ENCODE measurements at regions not wholly inside any gene's neighbourhood (a gene's known extent, or its start where the extent isn't known, plus 50 kb on each side); places are given as distances from the start of the nearest gene placed in this dataset.
A peak's percentile ranks its signal among the peaks of the same experiment; 100 is the strongest.

DNA sequence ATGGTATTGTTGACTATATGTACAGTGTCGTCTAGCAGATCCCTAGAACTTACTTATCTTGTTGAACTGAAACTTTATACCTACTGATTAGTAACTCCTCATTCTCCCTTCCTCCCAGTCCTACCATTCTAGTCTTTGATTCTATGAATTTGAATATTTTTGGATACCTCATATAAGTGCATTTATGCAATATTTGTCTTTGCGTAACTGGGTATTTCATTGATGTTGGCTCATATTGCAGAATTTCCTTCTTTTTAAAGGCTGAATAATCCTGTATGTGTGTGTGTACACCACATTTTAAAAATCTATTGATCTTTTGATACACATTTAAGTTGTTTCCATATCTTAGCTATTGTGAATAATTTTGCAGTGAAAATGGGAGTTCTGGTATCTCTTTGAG lies 119.9 kb downstream of the SOX4 start:
- WGBS (ENCODE audit: extremely low coverage, insufficient read length, low lambda C conversion rate), result no CpG with 5 or more reads among the region's 2 CpGs
- H3K79me2 ChIP-seq (ENCODE audit: insufficient read depth, low read length), result peaks cover 64% of the 10 kb centered on the region
- peaks cover 46 to 49% of the 10 kb centered on the region in 2 experiments for H3K4me1 Mint-ChIP-seq

More for the DNA sequence above, 119.9 kb downstream of the SOX4 start:
- H2BK12ac ChIP-seq (ENCODE audit: insufficient read length, low read depth, low read length), result no peak overlapping the region
- H3K9me3 Mint-ChIP-seq, result peaks cover 3 to 4% of the 10 kb centered on the region in 2 experiments
- no peak overlapping the region for H3K4ac ChIP-seq (ENCODE audit: low read depth, low read length)
- no peaks in the 10 kb centered on the region for H3K23me2 ChIP-seq (ENCODE audit: insufficient read length, low read depth, low read length, poor library complexity, severe bottlenecking)
- H3K9me3 ChIP-seq (ENCODE audit: control insufficient read depth, low read depth, low read length), result no peaks in the 10 kb centered on the region
- no peak overlapping the region for H3K27ac ChIP-seq (ENCODE audit: insufficient read length, low read depth, low read length)
- H3K23ac ChIP-seq (ENCODE audit: insufficient read length, low read depth, low read length), result no peak overlapping the region
- H2BK120ac ChIP-seq (ENCODE audit: low read depth, low read length, poor library complexity, severe bottlenecking), result no peak overlapping the region
- no peak overlapping the region for H2AK5ac ChIP-seq (ENCODE audit: insufficient read length, low read length)
- peaks cover 8 to 18% (median 10%) of the 10 kb centered on the region in 3 experiments for H3K36me3 Mint-ChIP-seq (ENCODE audit: insufficient read depth in 1 of 3, low read depth in 3 of 3)
- H2BK5ac ChIP-seq (ENCODE audit: insufficient read length, low read length), result no peak overlapping the region
- H4K5ac ChIP-seq (ENCODE audit: insufficient read length, low read depth, low read length), result no peak overlapping the region
- no peak for DNase-seq
- H3K9ac ChIP-seq (ENCODE audit: extremely low read depth, insufficient read length, low read length), result no peak overlapping the region
- TF ChIP-seq, protein P1, sequence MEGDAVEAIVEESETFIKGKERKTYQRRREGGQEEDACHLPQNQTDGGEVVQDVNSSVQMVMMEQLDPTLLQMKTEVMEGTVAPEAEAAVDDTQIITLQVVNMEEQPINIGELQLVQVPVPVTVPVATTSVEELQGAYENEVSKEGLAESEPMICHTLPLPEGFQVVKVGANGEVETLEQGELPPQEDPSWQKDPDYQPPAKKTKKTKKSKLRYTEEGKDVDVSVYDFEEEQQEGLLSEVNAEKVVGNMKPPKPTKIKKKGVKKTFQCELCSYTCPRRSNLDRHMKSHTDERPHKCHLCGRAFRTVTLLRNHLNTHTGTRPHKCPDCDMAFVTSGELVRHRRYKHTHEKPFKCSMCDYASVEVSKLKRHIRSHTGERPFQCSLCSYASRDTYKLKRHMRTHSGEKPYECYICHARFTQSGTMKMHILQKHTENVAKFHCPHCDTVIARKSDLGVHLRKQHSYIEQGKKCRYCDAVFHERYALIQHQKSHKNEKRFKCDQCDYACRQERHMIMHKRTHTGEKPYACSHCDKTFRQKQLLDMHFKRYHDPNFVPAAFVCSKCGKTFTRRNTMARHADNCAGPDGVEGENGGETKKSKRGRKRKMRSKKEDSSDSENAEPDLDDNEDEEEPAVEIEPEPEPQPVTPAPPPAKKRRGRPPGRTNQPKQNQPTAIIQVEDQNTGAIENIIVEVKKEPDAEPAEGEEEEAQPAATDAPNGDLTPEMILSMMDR (conservative IDR thresholded peaks at IDR 0.05), result no peak
- peaks cover 10% of the 10 kb centered on the region for H3K79me1 ChIP-seq (ENCODE audit: insufficient read depth, low read depth, low read length, poor library complexity, severe bottlenecking)
- H2AFZ ChIP-seq (ENCODE audit: low read length), result no peak overlapping the region
- H4K20me1 ChIP-seq (ENCODE audit: control insufficient read depth, insufficient read depth, insufficient read length), result no peaks in the 10 kb centered on the region
- no peak overlapping the region for H3T11ph ChIP-seq (ENCODE audit: low read length)
- no peaks in the 10 kb centered on the region for H3K27me3 Mint-ChIP-seq (ENCODE audit: low read depth)
- H3K4me2 ChIP-seq (ENCODE audit: insufficient read depth, insufficient read length, low read length), result no peak overlapping the region
- no peak overlapping the region for H4K8ac ChIP-seq (replicated peaks; ENCODE audit: insufficient read length, low read depth, low read length)
- H2BK15ac ChIP-seq (ENCODE audit: low read depth, low read length), result no peak overlapping the region
- no peak overlapping the region for H2BK20ac ChIP-seq (ENCODE audit: low read depth, low read length, poor library complexity, severe bottlenecking)
- H4K91ac ChIP-seq (ENCODE audit: insufficient read length, low read depth, low read length), result no peak overlapping the region
- no peak overlapping the region for H3K14ac ChIP-seq (ENCODE audit: insufficient read depth, low read length)
- peak overlapping the region in 1 of 3 experiments; percentile 3; a peak in 2 of 7 replicates for H3K27ac Mint-ChIP-seq
- H3K27me3 ChIP-seq (ENCODE audit: insufficient read depth, low read length), result no peaks in the 10 kb centered on the region
- no peak overlapping the region for H3K4me3 Mint-ChIP-seq
- H3K4me1 ChIP-seq (ENCODE audit: insufficient read depth, low read length), result peaks cover 21% of the 10 kb centered on the region; the same call in 1 of the 2 replicates
- no peak overlapping the region for H3K18ac ChIP-seq (ENCODE audit: insufficient read length, low read depth, low read length)
- no peak overlapping the region for H3K56ac ChIP-seq (ENCODE audit: insufficient read length, low read depth, low read length)
